Astrocyte of the spinal cord (primary cell): ENCODE measurements at regions not wholly inside any gene's neighbourhood (a gene's known extent, or its start where the extent isn't known, plus 50 kb on each side); places are given as distances from the start of the nearest gene placed in this dataset.
"Not testable (repeated sequence)": the region's sequence is repeated elsewhere in the genome, so short reads cannot be mapped to it uniquely, and the experiment has no call there.

Source experiments
- DNase-seq: peaks from one replicate; pipeline ENCODE4 v3.0.0; 2011; ENCODE audit warnings: low read depth, low spot score
- H3K4me3 ChIP-seq: 2 replicates; pipeline ENCODE4 v1.5.1; 2011; ENCODE audit warnings: low read depth, mild to moderate bottlenecking, low read length, moderate library complexity
- in situ Hi-C: cut with HindIII; loops from 2 replicates; pipeline ENCODE4 v1.10.0; 2017; ENCODE audit warnings: low sequenced_read_pairs
- TF ChIP-seq, protein P1 (sequence below): IDR thresholded peaks from 2 replicates; pipeline ENCODE4 v1.5.1; 2012; ENCODE audit warnings: low read depth, mild to moderate bottlenecking, low read length, inconsistent platforms

- no peak overlapping the region for H3K4me3 ChIP-seq
- in situ Hi-C loops, result no loop called here
- TF ChIP-seq, protein P1, sequence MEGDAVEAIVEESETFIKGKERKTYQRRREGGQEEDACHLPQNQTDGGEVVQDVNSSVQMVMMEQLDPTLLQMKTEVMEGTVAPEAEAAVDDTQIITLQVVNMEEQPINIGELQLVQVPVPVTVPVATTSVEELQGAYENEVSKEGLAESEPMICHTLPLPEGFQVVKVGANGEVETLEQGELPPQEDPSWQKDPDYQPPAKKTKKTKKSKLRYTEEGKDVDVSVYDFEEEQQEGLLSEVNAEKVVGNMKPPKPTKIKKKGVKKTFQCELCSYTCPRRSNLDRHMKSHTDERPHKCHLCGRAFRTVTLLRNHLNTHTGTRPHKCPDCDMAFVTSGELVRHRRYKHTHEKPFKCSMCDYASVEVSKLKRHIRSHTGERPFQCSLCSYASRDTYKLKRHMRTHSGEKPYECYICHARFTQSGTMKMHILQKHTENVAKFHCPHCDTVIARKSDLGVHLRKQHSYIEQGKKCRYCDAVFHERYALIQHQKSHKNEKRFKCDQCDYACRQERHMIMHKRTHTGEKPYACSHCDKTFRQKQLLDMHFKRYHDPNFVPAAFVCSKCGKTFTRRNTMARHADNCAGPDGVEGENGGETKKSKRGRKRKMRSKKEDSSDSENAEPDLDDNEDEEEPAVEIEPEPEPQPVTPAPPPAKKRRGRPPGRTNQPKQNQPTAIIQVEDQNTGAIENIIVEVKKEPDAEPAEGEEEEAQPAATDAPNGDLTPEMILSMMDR, result no peak
- DNase-seq, result no peak
Observed at GRCh38 chr9:19913151-19913550, 124.3 kb upstream of the SLC24A2 start.

DNA sequence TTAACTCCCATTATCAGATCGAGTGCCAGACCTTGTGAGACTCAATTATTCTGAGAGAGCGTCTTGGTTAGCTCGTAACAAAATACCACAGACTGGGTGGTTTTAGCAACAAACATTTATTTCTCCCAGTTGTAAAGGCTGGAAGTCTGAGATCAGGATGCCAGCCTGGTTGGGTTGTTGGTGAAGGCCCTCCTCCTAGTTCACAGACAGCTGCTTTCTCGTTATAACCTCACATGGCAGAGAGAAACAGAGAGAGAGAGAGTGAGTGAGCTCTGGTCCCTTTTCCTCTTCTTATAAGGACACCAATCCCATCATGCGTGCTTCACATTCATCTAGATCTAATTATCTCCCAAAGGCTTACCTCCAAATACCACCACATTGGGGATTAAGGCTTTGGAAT, 114.2 kb upstream of the SLC24A2 start:
- H3K4me3 ChIP-seq, result no peak overlapping the region
- DNase-seq, result no peak
- TF ChIP-seq, protein P1, result no peak
- in situ Hi-C loops, result no loop called here

DNA sequence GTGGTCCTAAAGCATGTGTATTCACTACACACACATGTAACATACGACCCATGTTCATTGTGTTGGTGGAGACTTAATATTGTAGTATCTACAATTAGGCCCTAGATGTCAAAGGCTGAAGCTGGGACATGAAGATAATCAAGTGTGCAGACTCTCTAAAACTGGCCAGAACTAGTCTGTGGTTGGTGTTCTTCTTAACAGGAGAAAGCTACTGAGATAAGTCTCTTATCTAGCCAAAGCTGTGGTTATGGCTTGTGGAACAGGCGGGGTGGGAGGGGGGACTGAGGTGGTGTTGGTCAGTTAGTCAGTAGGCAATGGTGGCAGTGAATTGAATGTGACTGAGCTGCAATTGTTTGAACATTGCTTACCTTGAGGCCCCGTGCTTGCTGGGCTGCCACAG, 112.7 kb upstream of the SLC24A2 start:
- no peak overlapping the region for H3K4me3 ChIP-seq
- in situ Hi-C loops, result no loop called here
- no peak for DNase-seq
- TF ChIP-seq, protein P1, result no peak

DNA sequence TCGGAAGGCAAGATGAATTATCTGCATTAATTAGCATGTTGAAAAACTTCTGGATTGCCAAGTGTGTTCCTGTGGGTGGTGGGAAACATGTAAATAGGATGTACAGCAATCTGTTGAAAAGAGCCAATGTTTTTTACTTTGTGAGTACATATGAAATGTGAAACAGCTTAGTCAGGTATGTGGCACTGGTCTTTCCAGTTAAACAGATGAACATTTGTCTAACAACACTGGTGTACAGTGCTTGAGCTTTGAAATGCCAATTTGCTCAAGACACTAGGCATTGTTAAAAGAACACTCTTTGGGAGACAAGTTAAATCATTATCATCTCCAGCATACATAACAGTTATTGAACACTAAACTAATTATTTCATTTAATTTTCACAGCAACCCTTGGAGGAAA, 107.3 kb upstream of the SLC24A2 start:
- no peak overlapping the region for H3K4me3 ChIP-seq
- in situ Hi-C loops, result no loop called here
- DNase-seq, result no peak
- TF ChIP-seq, protein P1, result no peak

GRCh38 chr9:19895578-19895977, 106.7 kb upstream of the SLC24A2 start:
- H3K4me3 ChIP-seq, DNase-seq, in situ Hi-C loops: not testable (repeated sequence)

GRCh38 chr9:19895006-19895405, 106.2 kb upstream of the SLC24A2 start:
- in situ Hi-C loops, result no loop called here
- TF ChIP-seq, protein P1, result no peak
- peak; percentile 24 for DNase-seq
- no peak overlapping the region for H3K4me3 ChIP-seq

GRCh38 chr9:19885608-19886007, 96.8 kb upstream of the SLC24A2 start:
- no peak overlapping the region for H3K4me3 ChIP-seq
- TF ChIP-seq, protein P1, result no peak
- in situ Hi-C loops, result no loop called here
- no peak for DNase-seq
